Endodermal cell (in vitro differentiated cells): ENCODE measurements at regions not wholly inside any gene's neighbourhood (a gene's known extent, or its start where the extent isn't known, plus 50 kb on each side); places are given as distances from the start of the nearest gene placed in this dataset.
A peak's percentile ranks its signal among the peaks of the same experiment; 100 is the strongest.

ENCODE experiments used
- DNase-seq: peaks from one replicate; pipeline ENCODE4 v3.0.0-alpha.2; 2017
- H3K27ac ChIP-seq: 2 replicates; pipeline ENCODE4 v1.5.1; 2013; ENCODE audit warnings: mild to moderate bottlenecking, low read depth, low read length, moderate library complexity
- H3K27me3 ChIP-seq: 2 replicates; pipeline ENCODE4 v1.6.1; 2013; ENCODE audit warnings: mild to moderate bottlenecking, low read length, moderate library complexity; ENCODE audit not compliant: insufficient read depth, control insufficient read depth, poor library complexity, severe bottlenecking
- H3K36me3 ChIP-seq: 2 replicates; pipeline ENCODE4 v1.7.0; 2013; ENCODE audit warnings: mild to moderate bottlenecking, low read length, moderate library complexity; ENCODE audit not compliant: control insufficient read depth, insufficient read depth
- H3K4me1 ChIP-seq: one replicate; pipeline ENCODE4 v1.7.0; 2013; ENCODE audit warnings: low read length; ENCODE audit not compliant: control insufficient read depth, insufficient read depth
- H3K4me3 ChIP-seq: 2 replicates; pipeline ENCODE4 v1.5.1; 2013; ENCODE audit warnings: mild to moderate bottlenecking, low read length, moderate library complexity
- H3K9ac ChIP-seq: 2 replicates; pipeline ENCODE4 v1.6.1; 2013; ENCODE audit warnings: mild to moderate bottlenecking, low read length, moderate library complexity; ENCODE audit not compliant: poor library complexity, severe bottlenecking; ENCODE audit errors: extremely low read depth
- H3K9me3 ChIP-seq: 2 replicates; pipeline ENCODE4 v1.6.1; 2013; ENCODE audit warnings: mild to moderate bottlenecking, low read length, moderate library complexity; ENCODE audit not compliant: control insufficient read depth
- H3K27ac Mint-ChIP-seq: 2 replicates; pipeline ENCODE4 v1.8.0; 2020; ENCODE audit warnings: mixed read lengths
- H3K27me3 Mint-ChIP-seq: 2 replicates; pipeline ENCODE4 v1.8.0; 2021; ENCODE audit warnings: mild to moderate bottlenecking, mixed read lengths; ENCODE audit not compliant: insufficient read depth
- H3K36me3 Mint-ChIP-seq: 2 replicates; pipeline ENCODE4 v1.8.0; 2020; ENCODE audit warnings: low read depth, mixed read lengths
- H3K4me1 Mint-ChIP-seq: 2 replicates; pipeline ENCODE4 v1.8.0; 2020; ENCODE audit warnings: mixed read lengths
- H3K4me3 Mint-ChIP-seq: 2 replicates; pipeline ENCODE4 v1.8.0; 2020; ENCODE audit warnings: mild to moderate bottlenecking, moderate library complexity, mixed read lengths
- H3K9me3 Mint-ChIP-seq: 2 replicates; pipeline ENCODE4 v1.8.0; 2020; ENCODE audit warnings: mild to moderate bottlenecking, mixed read lengths
- WGBS, 2 experiments: methylation state at CpG; one replicate each; pipeline versions ENCODE4 v1.1.5 to v1.1.7; 2013; ENCODE audit warnings: missing lambda C conversion rate in 2 of 2, mixed read lengths in 1 of 2; ENCODE audit not compliant: insufficient coverage in 1 of 2, insufficient read length in 1 of 2; 5-methylcytosine and 5-hydroxymethylcytosine counted together
- TF ChIP-seq, protein P1 (sequence below): fragments of 200-600 bp; sonication (generic); conservative IDR thresholded peaks from 2 replicates; pipeline ENCODE4 v1.5.0; 2021; ENCODE audit warnings: antibody characterized with exemption, mild to moderate bottlenecking

GRCh38 chr7:149586646-149587645 lies 89.3 kb upstream of the ZNF746 start:
- H3K4me3 Mint-ChIP-seq: no peak overlapping the region
- no peak overlapping the region for H3K4me3 ChIP-seq
- DNase-seq: no peak
- TF ChIP-seq, protein P1, sequence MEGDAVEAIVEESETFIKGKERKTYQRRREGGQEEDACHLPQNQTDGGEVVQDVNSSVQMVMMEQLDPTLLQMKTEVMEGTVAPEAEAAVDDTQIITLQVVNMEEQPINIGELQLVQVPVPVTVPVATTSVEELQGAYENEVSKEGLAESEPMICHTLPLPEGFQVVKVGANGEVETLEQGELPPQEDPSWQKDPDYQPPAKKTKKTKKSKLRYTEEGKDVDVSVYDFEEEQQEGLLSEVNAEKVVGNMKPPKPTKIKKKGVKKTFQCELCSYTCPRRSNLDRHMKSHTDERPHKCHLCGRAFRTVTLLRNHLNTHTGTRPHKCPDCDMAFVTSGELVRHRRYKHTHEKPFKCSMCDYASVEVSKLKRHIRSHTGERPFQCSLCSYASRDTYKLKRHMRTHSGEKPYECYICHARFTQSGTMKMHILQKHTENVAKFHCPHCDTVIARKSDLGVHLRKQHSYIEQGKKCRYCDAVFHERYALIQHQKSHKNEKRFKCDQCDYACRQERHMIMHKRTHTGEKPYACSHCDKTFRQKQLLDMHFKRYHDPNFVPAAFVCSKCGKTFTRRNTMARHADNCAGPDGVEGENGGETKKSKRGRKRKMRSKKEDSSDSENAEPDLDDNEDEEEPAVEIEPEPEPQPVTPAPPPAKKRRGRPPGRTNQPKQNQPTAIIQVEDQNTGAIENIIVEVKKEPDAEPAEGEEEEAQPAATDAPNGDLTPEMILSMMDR: no peak
- H3K9me3 ChIP-seq: peaks cover 30% of the 10 kb centered on the region
- H3K36me3 ChIP-seq: peaks cover 73% of the 10 kb centered on the region
- 73 to 87% methylated on average over 3 to 10 of the region's 10 CpGs for WGBS, 2 experiments
- H3K4me1 Mint-ChIP-seq: no peaks in the 10 kb centered on the region
- H3K27me3 ChIP-seq: no peaks in the 10 kb centered on the region
- no peaks in the 10 kb centered on the region for H3K4me1 ChIP-seq
- H3K27ac ChIP-seq: no peak overlapping the region
- no peak overlapping the region for H3K9ac ChIP-seq
- H3K27ac Mint-ChIP-seq: no peak overlapping the region
- H3K36me3 Mint-ChIP-seq: peaks cover 72% of the 10 kb centered on the region
- peaks cover 27% of the 10 kb centered on the region for H3K9me3 Mint-ChIP-seq
- H3K27me3 Mint-ChIP-seq: no peaks in the 10 kb centered on the region

- Mint-ChIP-seq H3K27me3 (no peaks in the 10 kb centered on the region), H3K4me3 (no peak overlapping the region), H3K36me3 (peaks cover 87% of the 10 kb centered on the region), H3K4me1 (no peaks in the 10 kb centered on the region), H3K27ac (no peak overlapping the region), H3K9me3 (peaks cover 50% of the 10 kb centered on the region)
- Histone ChIP-seq H3K9me3 (peaks cover 52% of the 10 kb centered on the region), H3K4me3 (no peak overlapping the region), H3K27ac (no peak overlapping the region), H3K27me3 (no peaks in the 10 kb centered on the region), H3K9ac (no peak overlapping the region), H3K36me3 (peaks cover 92% of the 10 kb centered on the region), H3K4me1 (no peaks in the 10 kb centered on the region)
- 94 to 100% methylated on average over 4 of the region's 4 CpGs for WGBS, 2 experiments
- TF ChIP-seq, protein P1: no peak
- DNase-seq: no peak
These were observed 86.9 kb upstream of the ZNF746 start for GRCh38 chr7:149584530-149584929.

DNA sequence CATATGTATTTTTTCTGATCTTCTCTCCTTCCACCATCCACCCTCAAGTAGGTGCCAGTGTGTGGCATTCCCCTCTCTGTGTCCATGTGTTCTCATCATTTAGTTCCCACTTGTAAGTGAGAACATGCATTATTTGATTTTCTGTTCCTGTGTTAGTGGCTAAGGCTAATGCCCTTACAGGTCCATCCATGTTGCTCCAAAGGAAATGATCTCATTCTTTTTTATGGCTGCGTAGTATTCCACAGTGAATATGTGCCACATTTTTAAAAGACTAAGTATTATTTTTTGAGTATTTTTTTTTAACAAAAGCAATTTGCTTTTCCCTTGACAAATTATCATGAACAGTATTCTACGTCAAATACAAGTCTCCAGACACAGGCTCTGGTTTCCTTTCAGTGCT lies 86.4 kb upstream of the ZNF746 start:
- Mint-ChIP-seq H3K27me3 (no peaks in the 10 kb centered on the region), H3K36me3 (peaks cover 87% of the 10 kb centered on the region)
- TF ChIP-seq, protein P1: no peak

More for the DNA sequence above, 86.4 kb upstream of the ZNF746 start:
- Histone ChIP-seq H3K4me1 (no peaks in the 10 kb centered on the region), H3K36me3 (peaks cover 89% of the 10 kb centered on the region), H3K9ac (no peak overlapping the region), H3K9me3 (peaks cover 57% of the 10 kb centered on the region), H3K27ac (no peak overlapping the region), H3K27me3 (no peaks in the 10 kb centered on the region), H3K4me3 (peak overlapping the region; percentile 65)
- Mint-ChIP-seq H3K4me1 (no peaks in the 10 kb centered on the region), H3K27ac (no peak overlapping the region), H3K4me3 (no peak overlapping the region), H3K9me3 (peaks cover 55% of the 10 kb centered on the region)
- no peak for DNase-seq
- WGBS, 2 experiments: 97 to 100% methylated on average over 1 to 2 of the region's 2 CpGs
